HK-2 (cell line): ENCODE measurements at regions not wholly inside any gene's neighbourhood (a gene's known extent, or its start where the extent isn't known, plus 50 kb on each side); places are given as distances from the start of the nearest gene placed in this dataset.
A peak's percentile ranks its signal among the peaks of the same experiment; 100 is the strongest.

Experiments
- DNase-seq: peaks from one replicate; pipeline ENCODE4 v3.0.0-alpha.2; 2018; ENCODE audit not compliant: unreplicated experiment

DNA sequence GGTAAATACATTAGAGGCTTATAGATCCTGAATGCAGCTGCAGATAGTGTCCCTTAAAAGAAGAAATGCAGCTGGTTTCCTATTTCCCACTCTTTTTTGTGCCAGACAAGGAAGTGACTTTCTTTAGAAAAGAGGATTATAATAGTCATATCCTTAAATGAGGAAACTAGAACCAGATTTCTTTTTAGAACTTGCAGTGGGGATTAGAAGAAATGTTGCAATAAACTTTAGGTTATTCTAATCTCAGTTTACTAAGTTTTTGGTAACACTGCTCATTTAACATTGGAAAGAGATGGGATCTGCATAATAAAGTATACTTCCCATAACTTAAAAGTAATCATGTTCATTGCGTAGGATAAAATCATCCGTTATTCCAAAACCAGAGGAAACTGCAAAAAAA lies 101.9 kb downstream of the SLIT2 start:
- no peak for DNase-seq

DNA sequence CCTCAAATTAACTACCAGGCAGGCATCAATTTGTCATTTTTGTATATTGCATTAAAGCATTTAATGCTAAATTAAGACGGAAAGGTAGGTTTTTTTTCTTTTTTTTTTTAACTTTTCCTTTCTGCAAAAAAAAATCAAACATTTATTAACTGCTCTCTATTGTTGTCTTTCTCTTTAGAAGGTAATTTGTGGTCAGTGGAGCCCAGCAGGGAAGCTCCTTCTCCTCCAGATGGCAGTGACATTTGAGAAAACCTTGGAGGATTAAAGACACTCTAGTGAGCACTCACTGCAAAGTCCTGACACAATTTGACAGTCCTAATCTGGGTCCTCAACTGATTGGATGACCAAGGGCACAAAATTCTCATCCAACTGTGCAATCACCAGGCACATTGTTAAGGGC lies 102.4 kb downstream of the SLIT2 start:
- no peak for DNase-seq

DNA sequence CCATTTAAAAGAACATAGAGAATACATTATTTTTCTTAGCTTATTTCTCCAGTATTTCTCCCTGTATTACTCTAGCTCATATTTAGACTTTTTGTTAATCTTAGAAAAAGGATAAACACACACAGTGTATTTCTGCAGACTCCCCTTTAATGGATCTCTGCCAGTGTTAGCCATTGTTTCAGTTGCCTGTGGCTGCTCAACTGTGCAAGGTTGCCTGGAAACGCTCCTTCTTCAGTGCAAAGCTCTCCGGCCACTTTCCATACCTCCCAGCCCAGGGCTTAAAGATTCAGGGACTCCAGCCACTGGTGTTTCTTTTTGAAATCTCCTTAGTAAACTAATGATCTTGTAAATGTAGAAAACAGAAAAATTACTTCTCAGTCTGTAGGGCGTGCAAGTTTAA lies 104.9 kb downstream of the SLIT2 start:
- peak; percentile 21 for DNase-seq

DNA sequence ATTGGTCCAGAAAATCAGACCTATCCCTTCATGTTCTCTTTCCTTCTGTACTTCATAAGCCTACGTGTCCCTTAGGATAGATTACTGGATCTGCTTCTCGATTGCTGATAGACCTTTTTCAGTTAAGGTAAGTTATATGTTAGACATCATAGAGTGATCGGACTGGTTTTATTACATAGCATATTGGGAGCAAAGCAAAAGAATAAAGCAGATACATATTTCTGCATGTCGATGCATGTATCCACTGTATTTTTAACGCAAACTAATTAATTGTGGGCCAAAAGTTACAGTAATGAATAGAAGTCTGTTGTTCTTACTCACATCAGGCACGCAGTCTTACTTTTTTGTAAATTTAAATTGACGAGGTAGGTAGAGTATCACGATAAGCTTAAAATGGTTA lies 106.4 kb downstream of the SLIT2 start:
- DNase-seq = no peak

DNA sequence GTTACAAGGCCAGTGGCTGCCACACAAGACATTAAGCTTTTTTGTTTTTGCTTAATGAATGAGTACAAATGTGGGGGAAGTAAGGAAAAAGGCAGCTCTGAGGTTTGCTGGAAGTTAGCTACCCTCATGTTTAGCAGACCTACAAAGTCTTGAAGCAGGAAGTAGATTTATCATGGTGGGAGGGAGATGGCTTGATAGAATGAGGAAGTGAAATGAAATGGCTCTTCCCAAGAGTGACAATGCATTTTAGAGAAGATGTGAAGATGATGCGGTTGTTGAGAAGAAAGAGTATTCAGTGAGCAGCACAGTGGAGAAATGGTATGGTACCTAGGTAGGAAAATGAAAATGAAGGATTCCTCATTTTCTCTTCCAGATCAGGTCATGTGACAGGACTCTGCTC lies 108.0 kb downstream of the SLIT2 start:
- DNase-seq = no peak

DNA sequence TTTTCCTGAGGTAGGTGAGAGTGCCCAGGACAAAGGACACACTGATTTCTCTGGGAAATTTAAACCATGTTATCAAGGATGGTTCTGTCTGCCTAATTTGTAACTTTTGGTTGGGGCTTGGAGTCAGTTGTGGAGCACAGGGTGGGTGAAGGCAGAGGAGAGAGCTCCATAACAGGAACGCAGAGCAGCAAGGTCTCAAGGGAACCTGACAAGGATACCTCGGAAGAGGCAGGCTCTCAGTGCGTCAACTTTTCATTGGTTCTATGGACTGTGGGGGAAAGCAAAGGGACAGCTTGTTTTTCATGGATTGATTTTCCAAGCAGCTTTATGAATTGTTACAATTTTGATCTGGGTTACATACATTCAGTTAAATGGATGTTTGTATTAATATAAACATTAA lies 110.4 kb downstream of the SLIT2 start:
- no peak for DNase-seq

DNA sequence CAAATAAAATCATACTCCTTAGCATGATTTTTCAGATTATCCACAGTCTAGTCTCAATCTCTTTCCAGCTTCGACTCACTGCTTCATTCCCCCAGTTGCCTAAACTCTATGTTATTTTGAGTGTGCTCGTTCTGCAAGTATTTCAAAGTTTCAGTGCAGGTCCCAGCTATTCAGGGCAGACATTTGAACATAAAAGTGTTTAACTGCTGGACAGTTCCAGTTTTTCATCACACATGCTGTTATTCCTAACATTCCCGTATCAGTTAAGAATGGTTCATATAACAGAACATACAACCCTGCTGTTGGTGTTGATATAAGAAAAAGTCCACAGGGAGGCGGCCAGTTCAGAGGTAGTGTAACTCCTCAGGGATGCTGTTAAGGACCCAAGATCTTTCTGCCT lies 113.3 kb downstream of the SLIT2 start:
- DNase-seq = no peak

DNA sequence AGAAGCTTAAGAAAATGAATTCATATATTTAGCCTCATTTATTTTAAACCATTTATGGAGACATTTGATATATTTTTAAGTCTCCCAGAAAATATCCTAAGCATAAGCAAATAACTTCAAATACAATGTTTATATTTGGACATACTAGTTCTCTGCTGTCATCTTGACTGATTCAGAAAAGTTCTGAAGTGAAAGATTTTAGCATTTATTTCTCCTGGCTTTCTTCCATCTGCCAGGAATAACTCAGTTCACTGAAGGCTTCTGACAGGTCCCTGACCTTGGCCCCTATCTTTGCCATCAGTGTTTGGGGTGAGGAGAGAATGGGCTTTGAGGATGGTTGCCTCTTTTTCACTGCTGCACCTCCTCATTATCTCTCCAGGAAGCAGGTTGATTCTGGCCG lies 115.7 kb downstream of the SLIT2 start:
- DNase-seq = no peak

DNA sequence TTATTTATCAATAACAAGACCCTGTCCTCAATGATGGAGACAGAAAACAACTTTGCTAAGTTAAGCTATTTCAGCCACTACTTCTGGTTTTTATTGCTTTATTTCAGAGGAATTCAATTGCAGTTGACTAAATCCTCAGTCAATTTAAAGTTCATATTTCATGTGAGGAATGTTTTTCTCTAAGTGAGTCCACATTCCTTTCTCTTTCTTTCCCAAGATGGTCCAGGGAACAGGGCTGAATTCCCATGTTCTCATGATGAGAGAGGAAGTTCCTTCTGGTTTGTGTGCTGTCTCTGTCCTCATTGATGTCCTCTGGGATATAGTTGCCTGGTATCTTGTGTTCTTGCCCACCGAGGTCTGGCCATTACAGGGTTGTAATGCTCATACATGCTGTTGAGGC lies 117.2 kb downstream of the SLIT2 start:
- no peak for DNase-seq

DNA sequence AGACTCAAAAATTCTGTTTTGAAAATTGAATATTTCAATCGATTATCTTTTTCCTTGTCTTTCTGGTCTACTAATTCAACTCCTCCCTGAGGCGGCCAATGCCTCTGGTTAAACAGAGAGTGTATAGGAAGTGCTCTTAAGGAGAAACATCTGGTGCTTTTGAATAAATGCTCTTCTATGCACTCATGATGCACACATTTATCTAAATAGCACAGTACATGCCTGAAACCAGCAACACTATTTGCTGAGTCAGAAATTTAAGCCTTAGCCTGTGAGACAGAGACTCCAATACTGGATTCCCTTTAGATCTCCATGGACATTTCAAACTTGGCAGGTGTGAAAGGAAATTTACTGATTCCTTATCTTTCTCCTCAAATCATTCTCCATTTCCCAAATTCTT lies 118.6 kb downstream of the SLIT2 start:
- DNase-seq = no peak

DNA sequence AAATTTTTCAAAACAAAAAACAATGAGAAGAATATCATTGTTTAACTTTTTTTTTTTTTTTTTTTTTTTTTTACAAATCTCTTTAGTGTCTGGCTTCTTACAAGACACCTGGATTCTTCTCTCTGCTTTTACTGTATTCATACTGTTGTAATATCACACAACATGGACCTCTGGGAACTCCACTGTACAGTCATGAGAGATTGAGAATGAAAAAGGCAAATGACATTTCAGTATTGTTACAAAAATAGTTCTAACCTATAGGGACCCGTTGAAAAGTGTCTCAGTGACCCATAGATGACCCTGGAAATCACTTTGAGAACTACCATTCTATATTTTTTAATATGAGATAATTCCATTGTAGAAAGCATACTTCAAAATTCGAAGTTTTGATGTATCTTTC lies 124.4 kb downstream of the SLIT2 start:
- DNase-seq = no peak

DNA sequence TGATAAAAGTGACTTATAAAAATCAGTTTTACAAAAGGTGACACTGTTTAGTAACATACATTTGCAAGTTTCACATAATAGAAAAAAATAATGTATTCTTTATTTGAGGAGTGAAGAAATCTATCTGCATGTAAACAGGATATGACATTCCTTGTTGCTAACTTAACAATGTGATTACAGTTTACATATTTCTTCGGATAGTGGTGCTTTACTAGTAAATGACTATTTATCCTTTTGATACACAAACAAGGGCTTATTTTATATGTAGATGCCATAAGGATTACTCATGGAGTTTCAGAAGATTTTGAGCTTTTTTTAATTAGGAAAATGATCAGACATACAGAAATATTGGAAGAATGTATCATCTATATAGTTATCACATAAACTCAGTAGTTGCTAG lies 126.5 kb downstream of the SLIT2 start:
- no peak for DNase-seq

DNA sequence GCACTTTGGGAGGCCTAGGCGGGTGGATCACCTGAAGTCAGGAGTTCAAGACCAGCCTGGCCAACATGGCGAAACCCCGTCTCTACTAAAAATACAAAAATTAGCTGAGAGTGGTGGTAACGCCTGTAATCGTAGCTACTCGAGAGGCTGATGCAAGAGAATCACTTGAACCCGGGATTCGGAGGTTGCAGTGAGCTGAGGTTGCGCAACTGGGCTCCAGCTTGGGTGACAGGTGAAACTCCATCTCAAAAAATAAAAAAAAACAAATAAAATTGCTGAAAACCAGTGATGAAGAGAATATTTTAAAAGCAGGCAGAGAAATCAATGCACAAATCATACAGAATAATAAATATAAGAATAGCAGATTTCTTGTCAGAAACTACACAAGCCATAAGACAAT lies 129.3 kb downstream of the SLIT2 start:
- DNase-seq = no peak

DNA sequence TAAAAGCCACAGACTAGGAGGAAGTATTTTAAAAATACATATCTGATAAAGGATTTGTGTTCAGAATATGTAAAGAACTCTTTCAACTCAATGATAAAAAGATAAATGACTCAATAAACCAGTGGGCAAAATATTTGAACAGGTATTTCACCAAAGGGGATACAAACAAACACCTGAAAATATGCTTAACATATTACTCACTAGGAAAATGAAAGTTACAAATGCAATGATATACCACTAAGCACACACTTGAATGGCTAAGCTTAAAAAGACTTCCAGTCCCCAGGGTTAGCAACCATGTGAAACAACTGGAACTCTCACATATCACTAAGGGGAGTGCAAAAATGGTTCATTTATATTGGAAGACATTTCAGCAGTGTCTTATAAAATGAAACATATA lies 131.6 kb downstream of the SLIT2 start:
- no peak for DNase-seq

DNA sequence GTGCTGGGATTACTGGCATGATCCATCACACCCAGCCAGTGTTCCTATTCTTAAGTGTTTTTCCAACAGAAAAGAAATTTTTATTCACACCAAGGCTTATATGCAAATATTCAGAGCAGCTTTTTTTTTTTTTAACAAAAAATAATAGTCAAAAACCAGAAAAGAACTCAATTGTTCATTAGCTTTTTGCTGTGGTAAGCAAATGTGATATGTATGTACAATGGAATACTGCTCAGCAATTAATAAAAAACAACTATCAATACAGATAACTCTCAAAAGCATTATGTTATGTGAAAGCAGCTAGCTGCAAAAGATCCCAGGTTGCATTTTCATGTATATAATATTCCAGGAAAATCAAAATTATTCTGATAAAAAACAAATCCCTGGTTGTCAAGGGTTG lies 132.3 kb downstream of the SLIT2 start:
- DNase-seq = no peak

DNA sequence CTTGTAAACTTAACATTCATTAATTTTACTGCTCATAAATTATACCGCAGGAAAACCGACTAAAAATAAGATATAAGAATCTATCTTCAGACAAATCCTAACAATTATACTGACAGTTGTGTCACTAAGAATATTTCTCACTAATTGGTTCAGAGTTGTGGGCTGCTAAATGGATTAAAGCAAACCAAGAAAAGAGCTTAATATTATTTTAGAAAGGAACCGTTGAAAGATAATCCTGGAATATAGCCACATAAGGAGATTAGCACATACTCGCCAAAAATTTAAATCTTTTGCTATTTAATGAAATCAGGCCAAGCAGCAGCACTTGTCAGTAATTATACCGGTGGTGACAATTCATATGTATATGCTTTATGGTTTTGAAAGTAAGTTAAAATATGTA lies 132.8 kb downstream of the SLIT2 start:
- no peak for DNase-seq

DNA sequence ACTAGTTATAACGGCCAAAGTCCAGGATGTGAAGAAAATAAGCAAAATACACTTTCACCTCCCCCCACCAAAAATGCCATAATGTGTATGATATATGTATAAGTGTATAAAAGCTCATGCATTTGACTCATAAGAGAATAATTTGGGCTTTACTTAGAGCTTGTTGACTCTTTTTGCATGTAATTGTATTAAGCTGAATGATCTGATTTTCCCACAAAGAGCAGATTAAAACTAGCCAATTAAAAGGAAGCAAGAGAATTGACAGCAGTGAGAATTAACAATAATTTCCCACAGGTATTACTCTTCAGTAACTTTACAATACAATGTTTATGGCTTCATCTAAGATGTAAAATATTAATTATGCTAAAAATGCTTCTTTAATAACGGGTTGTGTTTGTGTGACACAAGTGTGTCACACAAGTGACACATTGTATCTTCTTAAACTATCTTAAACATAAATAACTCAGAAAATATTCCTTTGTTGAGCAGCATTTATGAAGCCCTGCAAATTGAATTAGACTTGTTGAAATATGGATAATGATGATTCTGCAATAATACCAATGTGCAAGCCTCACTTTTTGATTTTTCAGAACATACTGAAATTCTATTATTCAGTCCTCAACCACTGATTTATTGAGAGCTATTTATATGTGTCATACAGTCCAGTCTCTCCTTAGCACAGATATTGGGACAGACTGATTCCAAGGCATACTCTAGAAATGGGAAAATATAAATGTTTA lies 134.5 kb downstream of the SLIT2 start:
- no peak for DNase-seq

DNA sequence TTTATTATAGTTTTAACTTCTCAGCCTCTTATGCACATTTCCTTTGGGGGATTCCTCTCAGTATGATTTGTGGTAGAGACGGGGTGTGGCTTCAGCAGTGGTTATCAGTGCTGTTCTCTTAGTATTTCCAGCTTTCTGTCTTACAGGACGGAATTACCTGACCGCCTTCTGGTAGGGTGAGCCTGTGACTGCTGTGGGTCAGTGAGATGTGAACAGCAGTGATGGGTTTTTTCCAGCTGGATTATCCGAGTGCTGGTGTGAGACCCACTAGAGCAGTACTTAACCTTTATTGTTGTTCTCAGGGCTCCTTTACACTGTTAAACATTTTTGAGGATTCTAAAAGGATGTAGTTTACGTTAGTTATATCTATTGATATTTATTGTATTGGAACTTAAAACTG lies 135.2 kb downstream of the SLIT2 start:
- no peak for DNase-seq

DNA sequence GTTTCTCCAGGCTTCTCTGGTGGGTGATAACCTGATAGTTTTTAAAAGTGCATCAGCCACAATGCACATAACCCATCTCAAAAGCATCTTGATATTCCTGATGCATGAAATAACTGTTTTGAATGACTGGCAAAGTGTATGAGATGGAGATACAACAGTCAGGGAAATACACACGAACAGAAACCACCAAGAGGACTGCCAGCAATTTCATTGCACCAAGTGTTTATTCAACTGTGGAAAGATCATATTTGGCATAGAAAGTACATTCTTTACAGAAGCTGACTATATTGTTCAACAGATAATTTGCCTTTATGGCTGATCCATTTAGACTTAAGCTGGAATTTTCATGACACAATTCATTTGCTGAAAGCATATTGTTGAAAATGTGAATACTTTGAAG lies 139.5 kb downstream of the SLIT2 start:
- DNase-seq = no peak

DNA sequence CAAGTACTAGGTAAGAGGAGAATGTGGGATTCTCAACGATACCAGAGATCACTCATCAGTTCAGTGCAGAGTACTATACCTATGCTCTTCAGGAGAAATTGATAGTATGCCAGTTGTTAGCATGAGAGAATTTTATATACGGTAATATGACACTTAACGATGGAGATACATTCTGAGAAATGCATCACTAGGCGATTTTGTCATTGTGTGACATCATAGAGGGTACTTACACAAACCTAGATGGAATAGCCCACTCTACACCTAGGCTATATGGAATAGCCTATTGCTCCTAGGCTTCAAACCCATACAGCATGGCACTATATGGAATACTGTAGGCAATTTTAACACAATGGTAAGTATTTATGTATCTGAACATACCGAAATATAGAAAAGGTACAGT lies 140.2 kb downstream of the SLIT2 start:
- no peak for DNase-seq

DNA sequence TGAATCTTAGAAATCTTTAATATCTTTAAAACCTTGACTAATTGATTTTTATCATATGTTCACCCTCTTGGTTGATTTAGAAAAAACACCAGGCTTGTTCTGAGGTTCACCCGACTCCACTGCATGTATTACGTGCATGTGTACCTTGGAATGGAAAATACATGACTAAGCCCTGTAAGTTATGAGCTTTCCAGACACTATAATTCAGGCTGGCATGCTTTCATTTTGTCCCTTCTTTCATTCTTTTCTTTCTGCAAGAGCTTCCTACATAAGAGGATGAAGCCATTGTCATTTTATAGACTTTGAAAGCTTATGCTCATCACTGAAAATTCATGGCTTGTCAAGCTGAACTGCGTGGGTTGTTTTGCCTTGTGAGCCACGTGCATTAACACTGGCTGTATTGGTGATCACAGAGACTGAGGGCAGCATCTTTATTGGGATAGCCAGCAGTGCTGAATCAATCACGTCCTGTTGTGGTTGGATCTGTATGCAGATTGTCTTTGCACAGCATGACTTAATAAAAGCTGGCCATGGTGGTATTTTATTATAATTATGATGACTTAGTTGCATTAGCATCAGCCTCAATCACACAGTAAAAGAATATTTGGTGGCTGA lies 141.9 kb downstream of the SLIT2 start:
- DNase-seq = no peak

DNA sequence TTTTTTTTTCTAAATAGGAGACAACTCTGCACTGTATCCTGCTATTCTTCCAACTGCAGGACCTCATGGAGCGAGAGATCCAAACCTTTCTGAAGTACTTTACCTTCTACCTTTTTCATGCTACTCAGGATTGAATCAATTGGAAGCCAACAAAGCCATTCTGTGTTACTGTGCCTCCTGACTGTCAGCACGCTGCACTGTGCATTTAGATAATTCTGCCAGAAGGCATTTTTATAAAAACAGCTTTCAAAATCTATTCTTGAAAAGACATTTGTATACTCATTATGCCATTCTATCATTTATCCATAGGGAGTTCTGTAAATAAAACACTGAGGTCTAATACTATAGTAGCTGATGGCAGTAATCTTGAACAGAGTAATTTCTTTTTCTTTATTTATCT lies 142.8 kb downstream of the SLIT2 start:
- DNase-seq = no peak

DNA sequence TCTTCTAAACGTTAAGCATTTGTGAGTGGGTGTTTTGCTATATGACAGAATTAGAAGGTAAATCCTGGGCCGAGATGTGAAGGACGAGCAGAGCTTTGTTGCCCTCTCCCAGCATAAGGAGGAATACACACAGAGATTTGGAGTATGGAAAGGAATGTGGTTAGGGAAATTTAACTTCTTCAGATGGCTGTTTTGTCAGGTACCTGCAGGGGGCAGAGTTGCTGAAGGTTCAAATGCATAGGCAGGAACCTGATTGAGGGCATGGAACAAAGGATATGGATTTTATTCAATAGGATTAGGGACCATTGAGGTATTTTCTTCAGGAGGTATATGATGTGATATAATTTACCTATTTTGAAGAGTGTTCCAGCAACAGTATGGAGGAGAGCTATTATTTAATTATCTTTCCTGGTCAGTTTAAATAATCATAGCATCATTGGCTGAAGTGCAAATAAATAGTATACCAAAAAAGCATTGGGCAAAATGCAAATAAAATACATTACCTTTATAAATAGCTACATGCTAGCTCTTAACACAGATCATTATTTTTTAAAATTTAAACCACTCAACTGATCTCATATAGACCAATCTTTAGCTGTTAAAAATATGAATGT lies 143.6 kb downstream of the SLIT2 start:
- DNase-seq = peak; percentile 38

DNA sequence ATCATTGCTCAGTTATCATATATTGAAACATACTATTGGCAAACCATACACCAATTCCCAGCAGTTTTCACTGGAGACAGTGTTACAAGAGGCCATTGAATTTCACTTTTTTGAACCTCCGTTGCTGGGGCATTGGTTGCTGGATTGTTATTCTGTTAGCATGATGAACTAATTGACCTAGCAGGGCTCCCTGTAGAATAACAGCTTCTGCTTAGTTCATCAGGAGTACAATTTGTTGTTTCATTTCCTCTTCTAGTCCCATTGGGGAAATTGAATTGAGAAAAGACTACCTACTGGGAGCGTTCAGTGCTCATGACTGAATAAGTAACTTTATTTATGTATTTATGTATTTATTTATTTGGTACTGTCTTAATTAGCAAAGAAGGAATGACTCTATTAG lies 151.6 kb downstream of the SLIT2 start:
- DNase-seq = no peak
